H1 (cell line): ENCODE measurements at regions not wholly inside any gene's neighbourhood (a gene's known extent, or its start where the extent isn't known, plus 50 kb on each side); places are given as distances from the start of the nearest gene placed in this dataset.

ENCODE experiments used
- CREB1 ChIP-seq: IDR thresholded peaks from 2 replicates; pipeline ENCODE4 v1.6.1; 2012; ENCODE audit warnings: inconsistent platforms
- CTCF ChIP-seq, 3 experiments: IDR thresholded peaks; 1 replicate in 2 of 3; 2 replicates in 1 of 3; pipeline versions ENCODE4 v1.5.1 to v1.6.1; 2011; ENCODE audit warnings: low read length in 3 of 3, mild to moderate bottlenecking in 3 of 3, inconsistent platforms in 2 of 3, low read depth in 1 of 3, moderate library complexity in 1 of 3; ENCODE audit not compliant: insufficient read depth in 1 of 3; ENCODE audit errors: control extremely low read depth in 1 of 3
- EP300 ChIP-seq, 2 experiments: IDR thresholded peaks; 1 replicate in 1 of 2; 2 replicates in 1 of 2; pipeline ENCODE4 v1.6.1; 2011 to 2012; ENCODE audit warnings: low read depth in 2 of 2, low read length in 2 of 2, mild to moderate bottlenecking in 2 of 2, borderline replicate concordance in 1 of 2, inconsistent platforms in 1 of 2, moderate library complexity in 1 of 2
- EZH2 ChIP-seq: fragments of 200-600 bp; sonication (generic); IDR thresholded peaks from 2 replicates; pipeline ENCODE4 v1.7.1; 2012; ENCODE audit warnings: low read depth, mild to moderate bottlenecking, moderate library complexity, low read length, inconsistent platforms; ENCODE audit not compliant: severe bottlenecking
- POLR2A ChIP-seq, 2 experiments: IDR thresholded peaks; 1 replicate in 1 of 2; 2 replicates in 1 of 2; pipeline ENCODE4 v1.6.1; 2011; ENCODE audit warnings: low read depth in 2 of 2, low read length in 2 of 2, mild to moderate bottlenecking in 2 of 2; ENCODE audit errors: control extremely low read depth in 1 of 2
- RFX5 ChIP-seq: IDR thresholded peaks from 2 replicates; pipeline ENCODE4 v1.6.1; 2011; ENCODE audit warnings: low read depth, low read length, improper control_type of control experiment, borderline replicate concordance
- SAP30 ChIP-seq: fragments of 300-600 bp; sonication (generic); IDR thresholded peaks from 2 replicates; pipeline ENCODE4 v1.7.1; 2012; ENCODE audit warnings: low read length, moderate library complexity, mild to moderate bottlenecking, inconsistent platforms; ENCODE audit not compliant: insufficient read depth, insufficient replicate concordance
- SIN3A ChIP-seq, 2 experiments: IDR thresholded peaks in 1 of 2; conservative IDR thresholded peaks in 1 of 2; 2 replicates each; pipeline ENCODE4 v1.6.1; 2011 to 2012; ENCODE audit warnings: low read length in 2 of 2, improper control_type of control experiment in 1 of 2, low read depth in 1 of 2, mild to moderate bottlenecking in 1 of 2
- SP1 ChIP-seq: IDR thresholded peaks from 2 replicates; pipeline ENCODE4 v1.6.1; 2011; ENCODE audit warnings: low read depth, low read length
- YY1 ChIP-seq: IDR thresholded peaks from 2 replicates; pipeline ENCODE4 v1.6.1; 2011; ENCODE audit warnings: low read depth, mild to moderate bottlenecking, low read length

DNA sequence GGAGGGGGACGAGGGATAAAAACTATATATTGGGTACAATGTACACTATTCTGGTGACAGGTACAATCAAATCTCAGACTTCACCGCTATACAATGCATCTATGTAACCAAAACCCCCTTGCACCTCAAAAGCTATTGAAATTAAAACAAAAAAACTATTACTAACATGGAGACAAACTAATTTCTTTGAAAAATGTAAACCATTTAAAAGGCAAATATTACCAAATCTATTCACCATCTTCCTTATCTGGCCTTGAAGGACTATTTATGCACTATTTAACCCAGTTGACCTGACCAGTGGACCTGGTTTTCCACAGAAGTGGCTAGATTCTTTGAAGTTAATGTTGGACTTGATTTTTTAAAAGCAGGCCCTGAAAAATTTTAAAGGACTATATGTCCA lies 212.3 kb upstream of the RPS6KA3 start:
- TF ChIP-seq CTCF (IDR thresholded peaks at IDR 0.05; ENCODE audit: control extremely low read depth in 1 of 3, insufficient read depth in 1 of 3, low read depth in 1 of 3, low read length in 3 of 3) (no peak), RFX5 (no peak), SAP30 (no peak), EZH2 (no peak), YY1 (no peak), SP1 (no peak), SIN3A (conservative IDR thresholded peaks at IDR 0.05 in 1 of 2, IDR thresholded peaks at IDR 0.05 in 1 of 2; ENCODE audit: low read depth in 1 of 2, low read length in 2 of 2) (no peak), POLR2A (IDR thresholded peaks at IDR 0.05; ENCODE audit: control extremely low read depth in 1 of 2, low read depth in 2 of 2, low read length in 2 of 2) (no peak), CREB1 (no peak), EP300 (IDR thresholded peaks at IDR 0.05; ENCODE audit: borderline replicate concordance in 1 of 2, low read depth in 2 of 2, low read length in 2 of 2) (no peak)
